SK-N-SH treated with all-trans-retinoic acid at 6 μM for 48 hours (cell line): ENCODE measurements at regions not wholly inside any gene's neighbourhood (a gene's known extent, or its start where the extent isn't known, plus 50 kb on each side); places are given as distances from the start of the nearest gene placed in this dataset.

ENCODE experiments used
- CSDC2 ChIP-seq: fragments of 250-450 bp; sonication (Bioruptor Pico); IDR thresholded peaks from 2 replicates; pipeline ENCODE4 v1.5.0; 2020; ENCODE audit warnings: mild to moderate bottlenecking, moderate library complexity
- PATZ1 ChIP-seq: fragments of 250-450 bp; sonication (Bioruptor Pico); IDR thresholded peaks from 2 replicates; pipeline ENCODE4 v1.8.0; 2020; ENCODE audit warnings: mild to moderate bottlenecking, moderate library complexity, borderline replicate concordance
- ZC3H10 ChIP-seq: fragments of 250-450 bp; sonication (Bioruptor Pico); IDR thresholded peaks from 2 replicates; pipeline ENCODE4 v1.5.1; 2021; ENCODE audit warnings: mild to moderate bottlenecking, moderate library complexity
- ZFP3 ChIP-seq: fragments of 250-450 bp; sonication (Bioruptor Pico); IDR thresholded peaks from 2 replicates; pipeline ENCODE4 v1.5.0; 2020; ENCODE audit warnings: mild to moderate bottlenecking, moderate library complexity
- ZFP30 ChIP-seq: fragments of 450-650 bp; formaldehyde crosslinking; IDR thresholded peaks from 2 replicates; pipeline ENCODE4 v1.5.0; 2022; ENCODE audit warnings: mild to moderate bottlenecking, moderate library complexity
- ZNF8 ChIP-seq: fragments of 450-650 bp; formaldehyde crosslinking; IDR thresholded peaks from 2 replicates; pipeline ENCODE4 v1.5.0; 2020; ENCODE audit warnings: mild to moderate bottlenecking, moderate library complexity

GRCh38 chr2:38489846-38490245, 112.8 kb upstream of the ATL2 start:
- TF ChIP-seq ZNF8 = no peak
- no peak for TF ChIP-seq ZC3H10 (CRISPR knock-in tag)
- TF ChIP-seq CSDC2 (CRISPR knock-in tag) = no peak
- TF ChIP-seq PATZ1 (CRISPR knock-in tag) = no peak
- TF ChIP-seq ZFP30 (CRISPR knock-in tag) = no peak
- TF ChIP-seq ZFP3 = no peak
